NCI-H510A treated with DMSO at 0.1 percent for 48 hours (cell line): ENCODE measurements at regions not wholly inside any gene's neighbourhood (a gene's known extent, or its start where the extent isn't known, plus 50 kb on each side); places are given as distances from the start of the nearest gene placed in this dataset.

ENCODE experiments used
- DNase-seq: peaks from one replicate; lab custom pipeline; 2025; lab: John Stamatoyannopoulos, UW

- DNase-seq: peak; percentile 51
These were observed 317.2 kb downstream of the PDGFC start for GRCh38 chr4:156654410-156654809.

DNA sequence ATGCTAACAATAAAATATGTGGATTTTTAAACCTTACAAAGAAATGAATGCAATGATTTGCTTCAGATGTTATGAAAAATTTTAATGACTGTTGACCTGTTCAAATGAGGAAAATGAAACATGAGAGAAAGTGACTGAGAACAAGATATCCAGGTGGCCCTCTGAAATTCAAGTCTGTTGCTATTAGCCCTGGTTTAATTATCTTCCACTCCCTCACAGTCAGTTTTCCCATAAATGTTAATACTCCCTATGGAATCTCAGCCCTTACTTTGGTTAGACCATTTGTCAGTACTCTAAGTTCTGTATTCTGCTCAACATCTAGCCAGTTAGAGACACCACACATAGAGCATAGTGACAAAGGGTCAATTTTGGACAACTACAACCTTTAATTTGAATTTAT is 327.8 kb downstream of the PDGFC start:
- no peak for DNase-seq

GRCh38 chr4:156642161-156642560 is 329.4 kb downstream of the PDGFC start:
- no peak for DNase-seq

- DNase-seq: peak; percentile 30
These were observed 332.5 kb downstream of the PDGFC start for GRCh38 chr4:156638925-156639605.

- no peak for DNase-seq
These were observed 333.3 kb downstream of the PDGFC start for GRCh38 chr4:156638334-156638733.

- DNase-seq: no peak
These were observed 335.2 kb downstream of the PDGFC start for GRCh38 chr4:156636381-156636780.

- no peak for DNase-seq
These were observed 336.5 kb downstream of the PDGFC start for GRCh38 chr4:156635051-156635450.

- no peak for DNase-seq
These were observed 337.0 kb downstream of the PDGFC start for GRCh38 chr4:156634612-156635011.

DNA sequence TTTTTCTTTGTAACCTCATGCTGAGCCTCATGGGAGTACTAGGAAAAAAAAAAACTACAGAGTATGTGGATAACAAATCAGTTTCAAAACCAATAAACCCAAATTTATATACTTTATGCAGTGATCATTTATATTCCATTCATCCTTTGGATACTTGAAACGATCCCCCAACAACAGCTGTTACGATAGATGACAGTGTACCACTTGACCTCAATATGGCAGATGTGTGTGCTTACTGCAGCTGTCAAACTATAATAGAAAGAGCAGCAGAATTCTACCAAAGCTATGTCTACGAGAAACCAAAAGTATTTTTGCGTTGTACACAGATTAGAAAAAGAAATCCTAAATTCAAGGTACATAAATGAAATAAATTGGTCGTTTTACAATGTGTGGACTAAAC is 337.8 kb downstream of the PDGFC start:
- peak; percentile 2 for DNase-seq

GRCh38 chr4:156628858-156629257 is 342.7 kb downstream of the PDGFC start:
- DNase-seq: no peak

DNA sequence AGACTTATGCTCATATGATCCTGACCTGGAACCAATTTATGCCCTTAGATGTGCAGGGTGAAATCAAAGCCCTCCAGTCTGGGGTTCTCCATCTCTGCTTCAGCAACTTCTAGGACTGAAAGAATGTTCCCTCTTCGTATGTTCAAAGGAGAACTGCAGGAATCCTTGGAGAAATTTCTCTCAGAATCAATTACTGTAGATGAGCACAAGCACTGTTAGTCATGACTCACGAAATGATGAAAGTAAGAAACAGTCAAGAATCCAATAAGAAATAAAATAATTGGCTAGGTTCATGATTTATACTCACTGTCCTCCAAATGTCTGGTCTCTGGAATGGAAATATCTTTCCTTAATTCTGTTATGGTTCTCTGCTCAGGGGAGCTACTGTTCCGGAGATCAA is 348.2 kb downstream of the PDGFC start:
- DNase-seq: no peak

- DNase-seq: no peak
These were observed 350.8 kb downstream of the PDGFC start for GRCh38 chr4:156620786-156621185.

- DNase-seq: no peak
These were observed 352.3 kb downstream of the PDGFC start for GRCh38 chr4:156619154-156619934.

DNA sequence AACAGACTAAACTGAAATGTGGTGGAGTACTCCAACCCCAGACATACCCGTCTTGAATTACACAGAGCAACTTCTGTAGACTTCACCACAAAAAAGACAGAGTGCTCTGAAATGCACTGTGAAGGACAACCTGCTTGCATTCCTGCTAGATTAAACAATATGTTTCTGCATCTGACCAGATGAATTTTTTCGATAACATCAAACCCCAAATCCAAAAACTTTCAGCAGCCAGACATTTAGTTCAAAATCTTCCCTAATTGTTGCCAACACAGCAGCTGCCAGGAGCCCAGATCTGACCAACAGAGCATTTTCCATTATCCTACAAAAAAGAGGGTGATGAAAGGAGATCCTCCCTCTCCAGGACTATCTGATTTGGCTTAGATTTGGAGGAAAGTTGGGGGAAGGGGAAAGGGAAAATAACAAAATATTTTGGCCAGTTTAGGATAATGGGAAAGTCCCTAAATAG is 356.5 kb downstream of the PDGFC start:
- no peak for DNase-seq

DNA sequence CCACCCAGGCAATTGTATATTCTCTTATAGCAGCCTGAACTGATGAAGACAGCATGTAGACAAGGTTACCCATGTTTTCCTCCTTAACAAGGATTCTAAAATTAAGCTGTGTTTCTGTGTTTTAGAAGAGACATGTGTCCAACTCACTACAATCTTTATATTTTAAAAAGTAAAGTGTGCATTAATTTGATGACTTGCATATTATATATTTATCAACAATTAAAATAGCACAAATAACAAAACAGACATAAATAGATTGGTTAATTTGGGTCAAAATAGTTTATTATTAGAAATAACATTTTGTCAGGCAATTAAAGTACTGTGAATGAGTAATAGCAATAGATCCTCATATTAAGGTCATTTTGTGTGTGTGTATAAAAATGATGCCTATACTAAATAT is 357.1 kb downstream of the PDGFC start:
- DNase-seq: no peak

DNA sequence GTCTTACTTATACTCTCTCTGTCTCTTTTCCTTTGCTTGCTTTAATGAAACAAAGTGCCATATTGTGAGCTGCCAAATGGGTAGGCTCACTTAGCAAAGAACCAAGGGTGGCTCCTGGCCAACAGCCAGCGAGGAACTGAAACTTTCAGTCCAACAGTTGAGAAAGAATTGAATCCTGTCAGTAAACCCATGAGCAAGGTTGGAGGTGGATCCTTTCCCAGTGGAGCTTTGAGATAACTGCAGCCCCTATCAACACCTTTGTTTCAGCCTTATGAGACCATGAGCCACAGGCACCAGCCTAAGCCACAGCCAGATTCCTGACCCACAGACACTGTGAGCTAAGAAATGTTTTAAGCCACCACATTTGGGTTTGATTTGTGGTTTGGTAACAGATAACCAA is 362.2 kb downstream of the PDGFC start:
- no peak for DNase-seq

GRCh38 chr4:156608651-156609050 is 362.9 kb downstream of the PDGFC start:
- DNase-seq: no peak

GRCh38 chr4:156607478-156607857 is 364.1 kb downstream of the PDGFC start:
- DNase-seq: no peak

- DNase-seq: no peak
These were observed 364.8 kb downstream of the PDGFC start for GRCh38 chr4:156606554-156607477.

DNA sequence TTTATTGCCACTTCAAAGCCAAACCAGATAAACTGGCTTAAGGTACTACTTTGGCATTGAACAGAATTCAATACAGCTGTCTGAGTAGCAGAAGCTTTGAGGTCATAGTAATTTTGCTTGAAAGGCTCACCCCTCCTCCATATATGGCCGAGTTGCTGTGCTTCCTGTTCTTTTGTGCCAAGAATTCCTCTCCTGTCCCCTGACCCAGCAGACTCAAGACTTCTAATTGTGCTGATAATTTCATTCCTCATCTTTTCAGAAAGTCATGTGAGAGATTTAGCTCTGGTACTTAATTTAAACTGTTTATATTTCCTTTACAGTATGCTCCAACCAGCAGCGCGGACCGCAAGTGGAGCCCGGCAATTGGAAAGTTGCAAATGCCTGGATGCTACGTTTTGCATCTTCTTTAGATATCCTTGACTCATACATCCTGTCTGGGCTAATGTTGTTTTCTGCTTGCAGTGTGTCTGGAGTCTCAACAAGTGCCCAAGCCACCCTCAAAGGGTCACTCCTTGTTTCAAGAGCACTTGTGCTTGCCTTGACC is 373.4 kb downstream of the PDGFC start:
- DNase-seq: peak; percentile 74

GRCh38 chr4:156596706-156597329 is 374.8 kb downstream of the PDGFC start:
- DNase-seq: no peak

GRCh38 chr4:156596026-156596425 is 375.6 kb downstream of the PDGFC start:
- no peak for DNase-seq
